Uterus (tissue), 3 donors: ENCODE measurements at regions not wholly inside any gene's neighbourhood (a gene's known extent, or its start where the extent isn't known, plus 50 kb on each side); places are given as distances from the start of the nearest gene placed in this dataset.

ENCODE experiments used
- DNase-seq, 2 donors: peaks; one replicate each; pipeline ENCODE4 v3.0.0-alpha.2; 2019 to 2020
- H3K27ac ChIP-seq, 2 donors: fragments of 200-600 bp; sonication (generic); 1 replicate in 1 of 2; 2 replicates in 1 of 2; pipeline ENCODE4 v1.5.1; 2016 to 2018
- H3K27me3 ChIP-seq, 2 donors: fragments of 200-600 bp; sonication (generic); one replicate each; pipeline ENCODE4 v1.5.1; 2018 to 2019; ENCODE audit warnings: control low read depth in 1 of 2
- H3K36me3 ChIP-seq, 2 donors: fragments of 200-600 bp; sonication (generic); one replicate each; pipeline ENCODE4 v1.5.1; 2019; ENCODE audit warnings: control low read depth in 1 of 2
- H3K4me1 ChIP-seq, 2 donors: fragments of 200-600 bp; sonication (generic); one replicate each; pipeline ENCODE4 v1.5.1; 2018 to 2019; ENCODE audit warnings: control low read depth in 1 of 2
- H3K4me3 ChIP-seq, 2 donors: fragments of 200-600 bp; sonication (generic); 1 replicate in 1 of 2; 2 replicates in 1 of 2; pipeline ENCODE4 v1.5.1; 2018 to 2019; ENCODE audit warnings: mild to moderate bottlenecking in 1 of 2
- H3K9me3 ChIP-seq, 2 donors: fragments of 200-600 bp; sonication (generic); one replicate each; pipeline ENCODE4 v1.5.1; 2019; ENCODE audit warnings: control low read depth in 1 of 2
- CTCF ChIP-seq, 4 experiments: fragments of 200-600 bp in 2 of 4; fragments of 450-650 bp in 2 of 4; sonication (generic) in 2 of 4; IDR thresholded peaks; one replicate each; pipeline ENCODE4 v1.5.1; 2016 to 2019; ENCODE audit warnings: antibody characterized with exemption in 4 of 4, mild to moderate bottlenecking in 2 of 4, moderate library complexity in 1 of 4
- POLR2A ChIP-seq, 2 donors: fragments of 450-650 bp; IDR thresholded peaks; one replicate each; pipeline ENCODE4 v1.6.1; 2016; ENCODE audit warnings: antibody characterized with exemption in 2 of 2, mild to moderate bottlenecking in 1 of 2, moderate library complexity in 1 of 2
- intact Hi-C: fragments of 100-400 bp; cut with DNase I; formaldehyde crosslinking; loops from one replicate; pipeline ENCODE4 v1.15.1; 2023; ENCODE audit warnings: low total_unique reads
- donor health status: DM: yes; HTN: yes; CAD: no.

DNA sequence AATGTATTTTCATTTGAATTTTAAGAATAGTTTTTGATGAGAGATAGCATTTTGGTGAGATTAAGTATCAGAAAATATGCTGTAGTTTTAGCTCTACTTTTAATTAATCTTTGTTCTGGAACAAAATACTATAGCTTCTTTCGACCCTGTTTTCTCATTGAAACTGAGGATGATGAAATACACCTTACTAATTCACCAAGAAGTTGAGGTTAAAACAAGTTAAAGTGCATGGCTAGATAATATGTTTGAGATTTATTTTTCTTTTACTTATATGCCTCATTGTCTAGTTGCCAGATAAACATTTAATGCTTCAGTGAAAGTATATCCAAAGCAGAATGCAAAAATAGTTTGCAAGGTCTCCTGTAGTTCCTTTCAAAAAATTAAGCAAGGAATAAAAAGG lies 140.1 kb upstream of the KCNN2 start:
- Histone ChIP-seq H3K4me3 (no peak overlapping the region), H3K9me3 (no peaks in the 10 kb centered on the region), H3K27ac (no peak overlapping the region), H3K4me1 (no peaks in the 10 kb centered on the region), H3K36me3 (no peaks in the 10 kb centered on the region), H3K27me3 (no peaks in the 10 kb centered on the region)
- intact Hi-C loops, result no loop called here
- TF ChIP-seq CTCF (IDR thresholded peaks at IDR 0.05), result no peak
- TF ChIP-seq POLR2A (IDR thresholded peaks at IDR 0.05), result no peak
- DNase-seq, result no peak

GRCh38 chr5:114223866-114224265 lies 138.0 kb upstream of the KCNN2 start:
- intact Hi-C loops, result no loop called here
- H3K27ac ChIP-seq, result no peak overlapping the region
- TF ChIP-seq POLR2A (IDR thresholded peaks at IDR 0.05), result no peak
- TF ChIP-seq CTCF (IDR thresholded peaks at IDR 0.05), result no peak
- H3K36me3 ChIP-seq, result no peaks in the 10 kb centered on the region
- DNase-seq, result no peak
- H3K9me3 ChIP-seq, result no peaks in the 10 kb centered on the region
- no peaks in the 10 kb centered on the region for H3K27me3 ChIP-seq
- H3K4me3 ChIP-seq, result no peak overlapping the region
- no peaks in the 10 kb centered on the region for H3K4me1 ChIP-seq

DNA sequence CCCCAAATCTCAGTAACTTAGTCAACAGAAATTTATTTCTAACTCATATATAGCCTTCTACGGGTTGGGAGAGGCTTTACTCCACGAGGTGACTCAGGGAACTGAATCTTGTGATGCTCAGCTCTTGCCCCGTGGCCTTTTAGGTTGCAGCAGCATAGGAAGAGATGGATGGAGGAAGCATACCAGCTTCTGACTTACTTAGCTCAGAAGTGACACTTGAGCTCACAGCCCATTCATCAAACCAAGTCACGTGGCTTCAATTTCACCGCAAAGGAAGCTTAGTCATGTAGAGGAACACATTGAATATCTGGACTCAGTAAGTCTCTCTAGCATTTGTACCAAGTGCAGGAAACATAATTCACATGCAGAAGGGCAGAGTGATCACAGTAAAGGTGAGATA lies 124.1 kb upstream of the KCNN2 start:
- Histone ChIP-seq H3K4me3 (no peak overlapping the region), H3K27me3 (no peaks in the 10 kb centered on the region), H3K36me3 (no peaks in the 10 kb centered on the region), H3K4me1 (no peaks in the 10 kb centered on the region), H3K27ac (no peak overlapping the region), H3K9me3 (no peaks in the 10 kb centered on the region)
- TF ChIP-seq CTCF (IDR thresholded peaks at IDR 0.05) (no peak), POLR2A (IDR thresholded peaks at IDR 0.05) (no peak)
- no peak for DNase-seq
- intact Hi-C loops, result no loop called here

- no peak overlapping the region for H3K27ac ChIP-seq
- no peak for DNase-seq
- no peak overlapping the region for H3K4me3 ChIP-seq
- TF ChIP-seq POLR2A (IDR thresholded peaks at IDR 0.05), result no peak
- no peak for TF ChIP-seq CTCF (IDR thresholded peaks at IDR 0.05)
- no peaks in the 10 kb centered on the region for H3K36me3 ChIP-seq
- H3K9me3 ChIP-seq, result no peaks in the 10 kb centered on the region
- H3K27me3 ChIP-seq, result no peaks in the 10 kb centered on the region
- no peaks in the 10 kb centered on the region for H3K4me1 ChIP-seq
- intact Hi-C loops, result no loop called here
These were observed 123.0 kb upstream of the KCNN2 start for GRCh38 chr5:114238771-114239313.

DNA sequence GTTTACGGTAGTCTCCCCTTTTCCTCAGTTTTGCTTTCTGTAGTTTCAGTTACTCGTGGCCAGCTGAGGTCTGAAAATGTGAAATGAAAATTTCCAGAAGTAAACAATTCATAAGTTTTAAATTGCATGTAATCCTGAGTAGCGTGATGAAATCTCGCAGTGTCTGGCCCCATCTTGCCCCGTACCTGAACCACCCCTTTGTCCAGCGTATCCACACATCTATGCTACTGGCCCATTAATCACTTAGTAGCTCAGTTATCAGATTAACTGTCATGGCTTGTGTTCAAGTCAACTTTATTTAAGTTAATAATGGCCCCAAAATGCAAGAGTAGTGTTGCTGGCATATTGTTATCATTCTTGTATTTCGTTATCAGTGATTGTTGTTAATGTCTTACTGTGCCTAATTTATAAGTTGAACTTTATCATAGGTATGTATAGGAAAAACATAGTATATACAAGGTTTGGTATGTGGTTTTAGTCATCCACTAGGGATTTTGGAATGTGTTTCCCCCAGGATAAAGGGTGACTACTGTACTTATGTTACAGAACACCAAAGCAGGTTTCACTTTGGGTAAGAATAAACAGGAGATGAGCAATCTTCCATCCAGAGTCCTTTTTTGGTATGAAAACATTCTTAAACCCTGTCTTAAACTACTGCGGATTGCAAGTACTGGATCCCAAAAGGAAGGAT lies 118.4 kb upstream of the KCNN2 start:
- no peaks in the 10 kb centered on the region for H3K9me3 ChIP-seq
- no peak overlapping the region for H3K4me3 ChIP-seq
- no peak for DNase-seq
- no peaks in the 10 kb centered on the region for H3K27me3 ChIP-seq
- H3K4me1 ChIP-seq, result no peaks in the 10 kb centered on the region
- intact Hi-C loops, result no loop called here
- H3K36me3 ChIP-seq, result no peaks in the 10 kb centered on the region
- TF ChIP-seq POLR2A (IDR thresholded peaks at IDR 0.05), result no peak
- no peak for TF ChIP-seq CTCF (IDR thresholded peaks at IDR 0.05)
- no peak overlapping the region for H3K27ac ChIP-seq
